HG03521 (cell line): ENCODE measurements at regions not wholly inside any gene's neighbourhood (a gene's known extent, or its start where the extent isn't known, plus 50 kb on each side); places are given as distances from the start of the nearest gene placed in this dataset.
"Not testable (repeated sequence)": the region's sequence is repeated elsewhere in the genome, so short reads cannot be mapped to it uniquely, and the experiment has no call there.

Experiments
- ATAC-seq: cut with Tn5 transposase; IDR thresholded peaks from one replicate; pipeline ENCODE4 v1.9.1; 2021; ENCODE audit warnings: mild to moderate bottlenecking, moderate library complexity; ENCODE audit not compliant: unreplicated experiment

- no peak for ATAC-seq
Observed at GRCh38 chr4:141290771-141291170, 70.1 kb downstream of the ZNF330 start.

GRCh38 chr4:141294306-141294705, 73.6 kb downstream of the ZNF330 start:
- ATAC-seq = no peak

- no peak for ATAC-seq
Observed at GRCh38 chr4:141301216-141301615, 80.5 kb downstream of the ZNF330 start.

GRCh38 chr4:141302924-141303323, 82.2 kb downstream of the ZNF330 start:
- no peak for ATAC-seq

GRCh38 chr4:141304346-141304745, 83.7 kb downstream of the ZNF330 start:
- no peak for ATAC-seq

GRCh38 chr4:141306331-141306730, 85.6 kb downstream of the ZNF330 start:
- no peak for ATAC-seq

GRCh38 chr4:141307241-141307689, 86.6 kb downstream of the ZNF330 start:
- peak; percentile 100 for ATAC-seq

- no peak for ATAC-seq
Observed at GRCh38 chr4:141309874-141310273, 89.2 kb downstream of the ZNF330 start.

GRCh38 chr4:141311246-141312204, 90.8 kb downstream of the ZNF330 start:
- ATAC-seq = no peak

GRCh38 chr4:141314627-141315026, 93.9 kb downstream of the ZNF330 start:
- no peak for ATAC-seq

- ATAC-seq = no peak
Observed at GRCh38 chr4:141328560-141329173, 108.0 kb downstream of the ZNF330 start.

- no peak for ATAC-seq
Observed at GRCh38 chr4:141329174-141329569, 108.5 kb downstream of the ZNF330 start.

- no peak for ATAC-seq
Observed at GRCh38 chr4:141330616-141331015, 109.9 kb downstream of the ZNF330 start.

GRCh38 chr4:141331534-141332358, 111.1 kb downstream of the ZNF330 start:
- no peak for ATAC-seq

- ATAC-seq = not testable (repeated sequence)
Observed at GRCh38 chr4:141332359-141333181, 111.9 kb downstream of the ZNF330 start.

- ATAC-seq = not testable (repeated sequence)
Observed at GRCh38 chr4:141333456-141334230, 112.9 kb downstream of the ZNF330 start.

GRCh38 chr4:141335166-141335565, 114.5 kb downstream of the ZNF330 start:
- ATAC-seq = no peak

GRCh38 chr4:141338238-141338637, 117.5 kb downstream of the ZNF330 start:
- no peak for ATAC-seq

GRCh38 chr4:141339391-141339790, 118.7 kb downstream of the ZNF330 start:
- no peak for ATAC-seq

- no peak for ATAC-seq
Observed at GRCh38 chr4:141339966-141340365, 119.3 kb downstream of the ZNF330 start.
